SK-N-DZ (cell line): ENCODE measurements at regions not wholly inside any gene's neighbourhood (a gene's known extent, or its start where the extent isn't known, plus 50 kb on each side); places are given as distances from the start of the nearest gene placed in this dataset.

ENCODE experiments used
- DNase-seq: peaks from one replicate; pipeline ENCODE4 v3.0.0-alpha.2; 2015; ENCODE audit warnings: low spot score

DNA sequence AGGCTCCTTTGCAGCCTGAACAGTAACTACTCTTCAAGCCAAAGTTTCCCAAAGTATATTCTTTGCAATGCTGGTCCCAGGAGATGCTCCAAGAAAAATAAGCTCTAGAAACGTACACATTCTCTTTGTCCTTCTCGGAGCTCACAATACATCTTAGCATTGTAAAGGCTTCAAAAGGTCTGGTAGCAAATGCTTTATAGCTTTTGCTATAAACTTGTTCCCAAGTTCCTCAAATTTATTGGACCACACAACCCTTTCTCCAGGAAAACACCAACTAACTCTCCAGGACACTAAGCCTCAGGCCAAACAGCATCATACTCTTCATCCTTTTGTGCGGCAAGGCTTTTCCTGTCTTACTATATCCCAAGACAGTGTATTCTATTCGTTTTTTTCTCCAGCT lies 455.6 kb upstream of the PROK2 start:
- DNase-seq: no peak

DNA sequence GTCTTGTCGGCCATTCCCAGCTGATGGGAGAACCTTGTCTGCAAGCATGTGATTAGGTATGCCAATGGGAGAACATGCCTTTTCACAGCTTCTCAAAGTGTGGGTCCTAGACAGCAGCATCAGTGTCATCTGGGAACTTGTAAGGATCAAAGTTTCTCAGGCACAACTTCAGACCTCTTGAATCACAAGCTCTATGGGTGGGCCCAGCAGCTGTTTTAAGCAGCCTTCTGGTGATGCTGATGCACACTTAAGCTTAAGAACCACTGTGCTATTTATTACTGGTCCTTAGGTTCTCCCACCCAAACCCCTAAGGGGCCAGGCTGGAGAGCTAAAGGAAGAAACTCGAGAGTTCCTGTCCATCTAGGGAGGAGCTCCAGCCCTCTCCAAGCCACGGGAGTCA lies 453.9 kb upstream of the PROK2 start:
- DNase-seq: no peak

DNA sequence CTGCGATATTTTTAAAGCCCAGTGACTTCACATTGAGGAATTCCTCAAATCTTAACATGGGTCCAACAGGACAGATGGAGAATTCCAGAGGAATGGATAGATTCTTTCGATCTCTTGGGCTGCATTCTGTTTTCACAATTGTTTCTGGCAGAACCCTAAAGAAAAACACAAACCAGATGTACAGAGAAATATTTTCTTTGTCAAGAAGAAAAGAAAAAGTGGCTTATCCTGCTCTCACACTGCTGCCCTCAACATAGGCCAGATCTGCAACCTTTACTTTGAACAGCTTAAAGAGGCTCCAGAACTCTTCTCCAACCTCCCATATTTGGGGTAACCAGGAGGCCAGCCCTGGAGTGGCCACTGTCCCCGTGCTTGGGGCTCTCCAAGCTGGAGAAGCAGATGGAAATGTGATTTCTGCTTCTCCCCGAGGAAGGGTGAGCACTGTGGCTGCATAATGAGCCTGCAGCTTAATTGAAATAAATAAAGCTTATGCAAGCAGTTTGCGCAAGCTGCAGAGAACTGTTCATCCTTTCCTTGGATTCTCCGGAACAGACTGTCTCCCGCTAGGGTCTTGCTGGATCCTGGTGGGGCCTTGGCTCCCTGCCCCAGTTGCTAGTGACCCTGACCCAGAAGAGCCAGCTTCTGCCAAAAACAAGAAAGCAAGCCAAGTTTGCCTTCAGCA lies 453.2 kb upstream of the PROK2 start:
- no peak for DNase-seq

DNA sequence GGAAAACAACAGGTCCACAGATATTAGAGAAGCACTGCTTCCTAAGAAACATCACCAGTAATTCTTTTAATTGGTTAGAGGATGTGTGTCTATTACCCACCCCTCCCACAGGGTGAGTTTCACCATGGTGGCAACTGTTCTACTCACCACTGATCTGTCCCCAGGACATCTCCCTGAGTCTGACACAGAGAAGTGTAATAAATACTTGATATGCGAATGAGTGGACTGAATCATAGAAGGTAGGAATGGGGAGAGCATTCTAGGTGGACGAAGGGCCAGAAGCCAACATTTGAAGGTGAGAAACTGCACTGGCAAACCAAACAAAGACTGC lies 452.7 kb upstream of the PROK2 start:
- DNase-seq: no peak

DNA sequence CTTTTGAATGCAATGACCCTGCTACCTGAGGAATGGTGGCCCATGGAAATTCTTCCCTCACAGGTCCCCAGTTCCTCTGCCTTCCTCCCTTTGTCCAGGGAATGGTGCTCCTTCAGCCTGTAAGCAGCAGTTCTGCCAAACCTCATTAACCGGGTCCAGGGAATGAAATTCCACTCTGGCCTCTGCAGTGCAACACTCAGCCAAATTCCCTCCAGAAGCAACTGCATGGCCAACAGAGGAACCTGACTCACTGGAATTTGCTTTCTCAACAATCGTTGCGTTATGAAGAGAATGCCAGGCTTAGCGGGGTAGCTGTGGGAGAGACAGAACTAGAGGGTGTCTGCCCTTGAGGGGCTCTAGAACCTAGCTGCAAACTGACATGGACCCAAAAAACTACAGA lies 449.4 kb upstream of the PROK2 start:
- DNase-seq: no peak

DNA sequence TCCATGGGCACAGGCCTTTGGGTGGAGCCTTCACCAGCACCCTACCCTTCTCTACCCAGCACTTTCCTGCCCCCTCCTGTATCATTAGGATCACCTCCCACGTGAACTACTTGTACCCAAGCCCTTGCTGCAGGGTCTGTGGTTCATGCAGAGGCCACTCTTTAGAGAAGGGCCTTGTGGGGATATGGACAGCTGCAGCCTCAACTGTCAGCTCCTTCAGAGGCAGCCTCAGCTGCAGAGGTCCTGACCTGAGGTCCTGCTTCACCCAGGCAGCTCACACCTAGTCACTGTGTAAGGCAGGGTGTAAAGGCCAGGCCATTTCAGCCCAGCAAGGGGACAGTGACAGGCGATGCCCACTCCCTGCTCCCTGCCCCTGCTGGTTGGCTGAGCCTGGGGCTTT lies 448.6 kb upstream of the PROK2 start:
- no peak for DNase-seq

DNA sequence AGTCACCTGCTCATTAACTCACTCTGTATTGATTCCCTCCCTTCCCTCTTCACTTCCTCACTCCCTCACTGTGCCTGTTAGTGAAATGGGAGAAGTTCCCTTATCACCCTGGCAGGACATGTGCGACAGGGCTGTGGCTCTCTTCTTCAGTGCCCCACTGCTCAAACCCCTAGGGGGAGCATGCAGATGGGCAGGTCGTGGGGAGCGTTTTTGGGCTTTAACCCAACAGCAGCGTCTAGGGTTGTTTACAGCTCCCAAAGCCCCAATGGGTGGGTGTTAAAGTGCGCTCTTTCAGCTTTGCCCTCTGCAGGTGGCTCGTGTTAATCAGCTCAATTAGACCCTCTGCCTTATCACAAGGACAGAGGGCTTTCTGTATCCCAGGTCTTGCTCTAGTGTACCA lies 447.8 kb upstream of the PROK2 start:
- DNase-seq: peak; percentile 38

DNA sequence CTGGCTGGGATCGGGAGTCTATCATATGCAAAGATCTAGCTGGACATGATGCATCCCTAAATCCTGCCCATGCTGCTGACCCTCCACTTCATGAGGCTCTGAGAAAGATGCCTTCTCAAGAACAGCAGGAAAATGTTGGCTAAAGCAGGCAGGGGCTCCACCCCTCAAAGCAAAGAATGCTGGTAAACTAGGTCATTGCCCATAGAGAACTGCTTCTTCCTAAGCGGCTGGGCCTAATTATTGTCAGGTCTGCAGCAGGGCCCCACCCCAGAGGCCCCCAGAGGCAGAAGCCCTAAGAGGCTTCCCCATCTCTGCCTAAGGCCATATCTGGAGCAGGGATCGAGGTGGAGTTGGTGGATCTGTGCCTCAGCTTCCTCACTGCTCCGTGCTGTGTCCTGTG lies 447.4 kb upstream of the PROK2 start:
- no peak for DNase-seq

DNA sequence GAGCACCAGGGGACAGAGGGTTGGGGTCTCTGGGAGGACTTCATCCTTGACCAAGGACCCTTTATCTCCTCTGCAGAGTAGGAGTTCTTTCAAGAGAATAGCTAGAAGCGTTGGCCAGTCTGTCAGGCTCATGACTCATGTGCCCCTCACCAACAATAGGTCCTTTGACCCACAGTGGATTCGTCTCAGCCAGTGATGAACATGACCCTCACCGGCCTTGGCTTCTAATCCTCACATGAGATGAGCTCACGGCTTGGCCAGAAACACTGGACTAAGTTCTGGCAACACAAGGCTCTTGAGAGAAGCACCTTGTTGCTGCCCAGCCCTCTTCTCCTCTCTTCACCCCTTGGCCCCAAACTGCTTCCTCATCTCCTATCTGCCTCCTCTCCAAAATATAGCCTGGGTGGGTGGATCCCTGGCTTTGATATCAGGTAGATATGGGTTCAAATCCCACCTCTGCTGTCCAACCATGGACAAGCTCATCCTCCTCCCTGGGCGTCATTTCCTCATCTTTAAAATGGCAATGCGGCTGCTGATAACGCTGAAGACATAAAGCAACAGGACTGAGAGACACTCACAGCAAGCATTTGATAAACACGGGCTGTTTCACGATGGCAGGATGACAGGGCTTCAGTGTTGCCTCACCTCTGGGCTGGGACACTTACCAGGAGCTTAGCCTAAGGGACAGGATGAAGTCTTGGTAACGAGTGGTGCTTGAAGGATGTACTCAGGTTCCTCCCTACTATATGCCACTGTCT lies 446.7 kb upstream of the PROK2 start:
- DNase-seq: no peak

DNA sequence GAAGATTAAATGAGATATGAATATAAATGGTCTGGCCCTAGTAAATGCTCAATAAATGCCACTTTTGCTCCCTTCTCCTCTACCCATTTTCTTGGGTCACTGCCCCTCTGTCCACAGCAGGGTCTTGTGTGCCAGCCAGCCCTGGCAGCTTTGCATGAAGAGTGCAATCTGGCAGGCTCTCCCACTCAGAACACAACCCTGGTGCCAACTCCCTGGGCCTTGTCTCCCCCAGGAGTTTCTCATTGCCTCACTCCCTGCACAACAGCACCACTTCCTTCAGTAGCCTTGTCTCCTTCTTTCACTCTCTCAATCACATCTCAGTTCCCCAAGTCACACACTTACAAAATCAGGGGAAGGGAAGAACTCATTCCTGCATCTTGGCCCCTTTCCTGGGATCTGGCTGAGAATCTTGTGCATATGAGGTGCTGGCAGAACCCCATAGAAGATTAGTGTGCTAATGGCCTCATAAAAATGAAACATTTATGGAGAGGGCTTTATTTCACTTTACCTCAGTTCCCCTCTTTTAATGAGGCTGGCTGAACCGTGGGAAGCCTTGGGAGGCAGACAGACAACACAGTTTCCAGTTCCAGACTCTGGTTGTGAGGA lies 445.9 kb upstream of the PROK2 start:
- no peak for DNase-seq

DNA sequence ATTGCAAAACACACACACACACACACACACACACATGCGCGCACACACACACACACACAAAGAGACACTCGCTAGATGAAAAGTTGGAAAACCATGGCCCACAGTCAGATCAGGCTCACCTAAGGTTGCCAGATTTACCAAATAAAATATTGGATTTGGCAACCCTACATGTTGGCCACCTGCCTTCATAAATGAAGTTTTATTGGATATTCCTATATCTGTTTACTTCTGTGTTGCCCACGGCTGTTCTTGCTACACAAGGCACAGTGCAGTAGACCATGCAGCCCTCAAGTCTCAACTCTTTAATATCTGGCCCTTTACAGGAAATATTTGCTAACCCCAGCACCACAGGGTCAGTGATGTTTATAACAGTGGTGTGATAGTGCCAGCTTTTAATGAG lies 445.0 kb upstream of the PROK2 start:
- no peak for DNase-seq

DNA sequence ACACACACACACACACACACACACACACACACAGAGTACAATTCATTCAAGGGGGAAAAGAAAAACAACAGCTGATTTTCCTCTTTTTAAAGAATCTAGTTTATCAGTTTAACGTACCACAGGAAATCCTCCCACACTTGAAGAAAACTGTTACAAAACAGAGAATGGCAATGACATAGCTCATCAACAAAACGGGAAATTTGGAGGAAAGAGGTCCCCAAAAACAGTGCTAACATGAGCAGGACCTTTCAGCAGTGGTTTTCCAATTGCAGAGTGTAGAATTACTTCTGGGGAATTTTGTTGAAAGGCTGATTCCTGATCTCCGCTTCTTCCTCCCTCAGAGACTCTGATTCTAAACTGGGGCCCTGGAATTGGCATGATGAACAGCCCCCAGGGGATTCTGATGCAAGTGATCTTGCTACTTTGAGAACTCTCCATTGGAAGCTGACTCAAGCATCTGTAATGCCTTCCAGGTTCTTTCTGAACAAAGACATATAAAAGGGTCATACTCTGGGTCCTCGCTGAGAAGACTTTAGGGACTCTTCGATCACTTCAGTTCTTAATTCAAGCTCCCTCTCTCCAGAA lies 442.6 kb upstream of the PROK2 start:
- no peak for DNase-seq

DNA sequence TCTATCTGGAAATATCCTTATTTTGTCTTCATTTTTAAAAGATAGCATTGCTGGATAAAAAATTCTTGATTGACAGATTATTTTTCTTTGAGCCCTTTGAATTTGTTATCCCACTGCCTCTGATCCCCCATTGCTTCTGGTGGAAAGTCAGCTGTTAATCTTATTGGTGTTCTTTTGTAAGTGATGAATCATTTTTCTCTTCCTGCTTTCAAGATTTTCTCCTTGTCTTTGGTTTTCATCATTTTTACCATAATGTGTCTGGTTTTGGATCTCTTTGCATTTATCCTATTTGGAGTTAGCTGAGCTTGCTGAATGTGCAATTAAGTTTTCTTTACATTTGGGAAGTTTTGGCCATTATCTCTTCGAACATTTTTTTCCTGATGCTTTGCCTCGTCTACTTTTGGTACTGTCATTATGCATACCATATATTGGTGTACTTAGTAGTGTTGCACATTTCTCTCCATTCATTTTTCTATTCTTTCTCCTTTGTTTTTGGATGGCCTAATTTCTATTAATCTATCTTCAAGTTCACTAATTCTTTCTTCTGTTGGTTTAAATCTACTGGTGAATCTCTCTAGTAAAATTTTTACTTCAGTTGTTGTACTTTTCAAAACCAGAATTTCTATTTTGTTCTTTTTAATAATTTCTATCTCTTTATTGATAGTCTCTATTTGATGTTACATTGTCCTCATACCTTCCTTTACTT lies 440.0 kb upstream of the PROK2 start:
- no peak for DNase-seq

DNA sequence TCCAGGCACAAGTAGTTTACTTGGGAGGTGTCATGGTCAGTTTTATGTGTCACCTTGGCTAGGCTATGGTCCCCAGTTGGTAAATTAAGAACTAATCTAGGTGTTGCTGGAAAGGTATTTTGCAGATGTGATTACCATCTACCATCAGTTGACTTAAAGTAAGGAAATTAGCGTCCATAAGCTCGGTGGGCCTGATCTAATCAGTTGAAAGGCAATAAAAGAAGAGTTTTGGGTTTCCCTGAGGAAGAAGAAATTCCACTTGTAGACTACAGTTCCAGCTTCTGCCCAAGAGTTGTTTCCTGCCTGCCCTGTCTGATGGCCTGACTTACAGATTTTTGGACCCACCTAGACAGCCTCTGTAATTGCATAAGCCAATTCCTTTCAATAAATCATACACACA lies 438.7 kb upstream of the PROK2 start:
- DNase-seq: no peak

DNA sequence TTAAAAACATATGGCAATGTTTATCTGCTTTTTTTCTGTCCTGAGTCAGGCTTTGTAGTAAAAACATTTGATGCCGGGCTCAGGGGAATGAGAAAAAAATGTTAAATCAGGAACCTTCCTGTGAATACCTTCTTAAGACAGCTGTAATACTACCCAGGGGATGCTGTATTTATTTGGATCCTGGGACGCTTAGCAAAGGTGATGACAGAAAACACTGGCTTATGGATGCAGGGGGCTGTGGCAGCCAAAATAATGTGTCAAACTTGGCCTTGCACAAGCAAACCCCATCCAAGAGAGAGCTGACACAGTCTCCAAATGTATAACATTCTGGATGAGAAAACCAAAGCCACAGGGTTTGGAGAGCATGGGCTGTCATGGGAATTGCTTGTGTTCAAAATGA lies 438.2 kb upstream of the PROK2 start:
- no peak for DNase-seq

DNA sequence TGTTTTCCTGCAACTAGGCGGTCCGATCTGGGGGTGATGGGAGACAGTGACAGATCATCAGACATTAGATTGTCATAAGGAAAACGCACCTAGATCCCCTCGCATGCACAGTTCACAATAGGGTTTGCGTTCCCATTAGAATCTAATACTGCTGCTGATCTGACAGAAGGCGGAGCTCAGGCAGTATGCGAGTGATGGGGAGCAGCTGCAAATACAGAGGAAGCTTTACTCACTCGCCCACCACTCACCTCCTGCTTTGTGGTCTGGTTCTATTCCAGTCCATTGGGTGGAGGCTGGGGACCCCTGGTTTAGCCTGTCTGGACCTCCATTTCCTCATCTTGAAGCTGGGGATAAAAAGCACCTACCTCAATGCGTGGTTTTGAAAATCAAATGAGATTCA lies 437.5 kb upstream of the PROK2 start:
- DNase-seq: no peak

DNA sequence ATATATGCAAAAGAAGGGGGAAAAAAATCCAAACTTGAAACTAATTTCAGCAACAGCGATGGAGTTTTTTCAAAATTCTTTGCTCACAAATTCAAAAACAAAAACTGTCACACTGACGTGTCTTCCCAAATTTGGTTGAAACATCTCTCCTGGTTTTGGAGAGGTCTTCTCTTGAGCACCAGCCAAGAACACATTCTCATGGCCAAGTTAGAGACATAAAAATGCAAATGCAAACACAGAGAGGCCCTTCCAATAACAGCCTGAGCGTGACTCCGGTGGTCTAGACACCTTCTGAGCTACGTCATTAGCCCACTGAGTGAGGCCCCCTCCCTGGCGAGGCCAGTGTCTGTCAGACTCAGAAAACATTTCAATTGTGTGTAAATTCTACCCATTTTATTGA lies 436.0 kb upstream of the PROK2 start:
- DNase-seq: no peak

DNA sequence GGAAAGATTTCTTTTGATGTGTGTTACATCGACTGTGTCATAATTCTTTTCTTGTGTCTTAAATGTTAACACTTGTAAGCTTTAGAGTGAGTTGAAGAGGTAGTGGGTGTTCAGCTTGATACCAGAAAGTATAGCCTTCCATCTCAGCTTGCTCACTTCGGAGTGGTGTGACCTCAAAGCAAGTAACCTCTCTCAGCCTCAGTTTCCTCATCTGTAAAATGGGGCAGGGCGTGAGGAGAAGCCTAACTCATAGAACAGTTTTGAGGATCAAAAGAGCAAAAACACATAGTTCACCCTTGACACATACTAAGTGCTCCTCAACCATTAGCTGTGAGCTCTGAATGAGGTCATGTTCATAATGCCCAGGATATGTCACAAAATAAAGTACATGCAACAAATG lies 434.8 kb upstream of the PROK2 start:
- no peak for DNase-seq

DNA sequence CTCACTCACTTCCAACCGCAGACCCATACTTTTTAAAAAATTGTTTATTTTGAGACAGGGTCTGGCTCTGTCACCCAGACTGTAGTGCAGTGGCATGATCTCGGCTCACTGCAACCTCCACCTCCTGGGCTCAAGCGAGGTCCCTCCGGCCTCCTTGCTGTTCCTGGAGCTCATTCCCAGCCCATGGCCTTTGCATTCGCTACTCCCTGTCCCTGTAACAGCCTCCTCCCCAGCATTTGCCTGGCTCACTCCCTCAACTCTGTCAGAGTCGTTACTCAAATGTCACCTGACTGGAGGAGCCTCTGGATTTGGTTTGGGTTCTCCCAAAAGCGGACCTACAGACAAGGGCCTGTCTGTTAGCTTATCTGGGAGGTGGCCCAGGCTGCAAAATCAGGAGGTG lies 432.6 kb upstream of the PROK2 start:
- no peak for DNase-seq

DNA sequence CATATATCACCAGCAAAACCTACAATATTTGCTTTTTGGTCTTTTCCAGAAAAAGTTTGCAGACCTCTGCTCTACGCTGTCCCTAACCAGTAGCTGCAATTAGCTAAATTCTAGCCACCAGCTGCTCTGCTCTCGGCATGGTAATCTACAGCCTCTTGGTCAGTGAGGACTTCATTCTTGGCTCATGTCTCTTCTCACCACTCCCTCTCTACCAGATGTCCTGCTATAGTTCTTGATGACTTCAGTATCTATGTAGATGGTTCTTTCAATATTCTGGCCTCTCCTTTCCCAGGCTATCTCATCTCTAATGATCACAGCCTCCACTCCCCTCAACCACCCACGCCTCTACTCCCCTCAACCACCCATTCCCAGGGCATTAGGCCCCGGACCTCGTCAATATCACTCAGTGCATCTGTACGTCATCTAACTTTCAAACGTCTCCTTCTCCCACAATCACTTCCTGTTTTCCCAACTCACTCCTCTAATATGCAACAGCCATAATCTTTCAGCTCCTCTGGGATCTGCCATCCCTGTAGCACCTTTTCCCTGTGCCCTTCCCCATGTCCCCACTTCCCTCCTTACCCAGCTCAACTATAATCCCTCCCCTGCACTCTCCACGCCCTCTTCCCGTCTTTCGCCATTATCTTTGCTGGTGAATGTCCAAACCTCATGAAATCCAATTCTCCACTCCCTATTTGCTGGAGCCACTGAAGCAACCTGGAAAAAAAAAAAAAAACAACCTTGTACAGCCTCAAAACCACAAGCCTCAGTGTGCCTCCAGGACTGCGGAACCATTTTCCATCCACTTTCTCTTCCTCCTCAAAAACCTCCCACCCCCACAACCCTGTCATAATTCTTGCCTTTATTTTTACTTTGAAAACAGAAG lies 429.4 kb upstream of the PROK2 start:
- no peak for DNase-seq
